ENCODE measurements at regions not wholly inside any gene's neighbourhood (a gene's known extent, or its start where the extent isn't known, plus 50 kb on each side); places are given as distances from the start of the nearest gene placed in this dataset.
"Not testable (repeated sequence)": the region's sequence is repeated elsewhere in the genome, so short reads cannot be mapped to it uniquely, and the experiment has no call there.

GRCh38 chr20:40938020-40938419 lies 90.6 kb upstream of the TOP1 start:
- peak in 1 of 2 donors; percentile 9 for DNase-seq

- no peak for DNase-seq
These were observed 89.0 kb upstream of the TOP1 start for GRCh38 chr20:40939667-40940066.

- peak; percentile 44 for DNase-seq
These were observed 87.5 kb upstream of the TOP1 start for GRCh38 chr20:40941133-40941610.

GRCh38 chr20:40942006-40942405 lies 86.6 kb upstream of the TOP1 start:
- DNase-seq = peak; percentile 28 to 30

- no peak for DNase-seq
These were observed 85.8 kb upstream of the TOP1 start for GRCh38 chr20:40942775-40943174.

GRCh38 chr20:40943591-40943990 lies 85.0 kb upstream of the TOP1 start:
- no peak for DNase-seq

GRCh38 chr20:40945189-40945588 lies 83.4 kb upstream of the TOP1 start:
- DNase-seq = no peak

GRCh38 chr20:40945754-40946450 lies 82.7 kb upstream of the TOP1 start:
- DNase-seq = peak; percentile 58 to 74

GRCh38 chr20:40946451-40946850 lies 82.2 kb upstream of the TOP1 start:
- no peak for DNase-seq

- no peak for DNase-seq
These were observed 80.0 kb upstream of the TOP1 start for GRCh38 chr20:40948465-40949267.

GRCh38 chr20:40949346-40949745 lies 79.3 kb upstream of the TOP1 start:
- no peak for DNase-seq

- DNase-seq = no peak
These were observed 76.5 kb upstream of the TOP1 start for GRCh38 chr20:40952136-40952535.

- DNase-seq = peak; percentile 55 to 66
These were observed 75.2 kb upstream of the TOP1 start for GRCh38 chr20:40953416-40953815.

- no peak for DNase-seq
These were observed 74.8 kb upstream of the TOP1 start for GRCh38 chr20:40953856-40954255.

- no peak for DNase-seq
These were observed 74.0 kb upstream of the TOP1 start for GRCh38 chr20:40954521-40955165.

GRCh38 chr20:40955326-40955725 lies 73.3 kb upstream of the TOP1 start:
- DNase-seq = no peak

GRCh38 chr20:40955826-40956225 lies 72.8 kb upstream of the TOP1 start:
- not testable (repeated sequence) for DNase-seq

- peak; percentile 63 to 83 for DNase-seq
These were observed 71.9 kb upstream of the TOP1 start for GRCh38 chr20:40956542-40957264.

- no peak for DNase-seq
These were observed 71.3 kb upstream of the TOP1 start for GRCh38 chr20:40957265-40957760.

- no peak for DNase-seq
These were observed 70.0 kb upstream of the TOP1 start for GRCh38 chr20:40958598-40958997.

- no peak for DNase-seq
These were observed 69.1 kb upstream of the TOP1 start for GRCh38 chr20:40959325-40960092.

- DNase-seq = no peak
These were observed 68.5 kb upstream of the TOP1 start for GRCh38 chr20:40960101-40960500.

All from inflammatory macrophage (primary cell).